H1 (cell line): ENCODE measurements at regions not wholly inside any gene's neighbourhood (a gene's known extent, or its start where the extent isn't known, plus 50 kb on each side); places are given as distances from the start of the nearest gene placed in this dataset.

Experiments
- CHD2 ChIP-seq: IDR thresholded peaks from 2 replicates; pipeline ENCODE4 v1.6.1; 2012; ENCODE audit warnings: low read length, improper control_type of control experiment
- EGR1 ChIP-seq: IDR thresholded peaks from 2 replicates; pipeline ENCODE4 v1.6.1; 2011; ENCODE audit warnings: low read depth, low read length, borderline replicate concordance

DNA sequence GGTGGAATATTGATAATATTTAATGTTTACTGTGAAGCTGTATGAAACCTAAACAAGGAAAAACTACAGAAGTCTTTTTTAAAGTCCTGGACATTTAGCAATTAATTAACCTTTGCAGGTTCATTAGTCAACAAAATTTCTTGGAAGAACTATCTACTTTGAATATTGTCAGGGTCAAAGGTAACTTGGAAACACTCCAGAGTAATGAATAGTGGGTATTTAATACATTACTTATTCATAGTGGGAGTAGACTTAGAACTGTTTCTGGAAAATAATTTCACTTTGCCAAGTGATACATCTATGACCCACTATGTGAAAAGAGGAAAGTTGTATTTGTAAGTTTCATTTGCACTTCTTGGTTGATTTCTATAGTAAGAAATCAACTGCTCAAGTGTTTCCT, 319.1 kb downstream of the TFAP2B start (continued):
- TF ChIP-seq EGR1 (no peak), CHD2 (no peak)
